ENCODE measurements at regions not wholly inside any gene's neighbourhood (a gene's known extent, or its start where the extent isn't known, plus 50 kb on each side); places are given as distances from the start of the nearest gene placed in this dataset.

- TF ChIP-seq CTCF (IDR thresholded peaks at IDR 0.05; ENCODE audit: partially characterized antibody, unreplicated experiment), result no peak
- H3K9me3 Mint-ChIP-seq (ENCODE audit: unreplicated experiment), result no peaks in the 10 kb centered on the region
- H3K4me1 Mint-ChIP-seq (ENCODE audit: low read depth, unreplicated experiment), result peaks cover 2% of the 10 kb centered on the region
- DNase-seq, result no peak
- H3K4me3 Mint-ChIP-seq (ENCODE audit: unreplicated experiment), result no peak overlapping the region
- H3K27me3 Mint-ChIP-seq (ENCODE audit: unreplicated experiment), result no peaks in the 10 kb centered on the region
- H3K27ac Mint-ChIP-seq (ENCODE audit: unreplicated experiment), result no peak overlapping the region
- no peaks in the 10 kb centered on the region for H3K36me3 Mint-ChIP-seq (ENCODE audit: unreplicated experiment)
These were observed 55.6 kb downstream of the ZNF281 start for GRCh38 chr1:200354243-200354642.

GRCh38 chr1:200353232-200353631, 56.6 kb downstream of the ZNF281 start:
- Mint-ChIP-seq H3K9me3 (ENCODE audit: unreplicated experiment) (no peaks in the 10 kb centered on the region), H3K4me1 (ENCODE audit: low read depth, unreplicated experiment) (peaks cover 2% of the 10 kb centered on the region), H3K27ac (ENCODE audit: unreplicated experiment) (no peak overlapping the region), H3K4me3 (ENCODE audit: unreplicated experiment) (no peak overlapping the region), H3K36me3 (ENCODE audit: unreplicated experiment) (no peaks in the 10 kb centered on the region), H3K27me3 (ENCODE audit: unreplicated experiment) (peaks cover 2% of the 10 kb centered on the region)
- no peak for TF ChIP-seq CTCF (IDR thresholded peaks at IDR 0.05; ENCODE audit: partially characterized antibody, unreplicated experiment)
- no peak for DNase-seq

- DNase-seq, result no peak
- no peak for TF ChIP-seq CTCF (IDR thresholded peaks at IDR 0.05; ENCODE audit: partially characterized antibody, unreplicated experiment)
- no peaks in the 10 kb centered on the region for H3K36me3 Mint-ChIP-seq (ENCODE audit: unreplicated experiment)
- peaks cover 2% of the 10 kb centered on the region for H3K27me3 Mint-ChIP-seq (ENCODE audit: unreplicated experiment)
- no peak overlapping the region for H3K4me3 Mint-ChIP-seq (ENCODE audit: unreplicated experiment)
- no peaks in the 10 kb centered on the region for H3K9me3 Mint-ChIP-seq (ENCODE audit: unreplicated experiment)
- peaks cover 2% of the 10 kb centered on the region for H3K4me1 Mint-ChIP-seq (ENCODE audit: low read depth, unreplicated experiment)
- no peak overlapping the region for H3K27ac Mint-ChIP-seq (ENCODE audit: unreplicated experiment)
These were observed 57.8 kb downstream of the ZNF281 start for GRCh38 chr1:200351826-200352549.

- Mint-ChIP-seq H3K4me1 (ENCODE audit: low read depth, unreplicated experiment) (peaks cover 2% of the 10 kb centered on the region), H3K9me3 (ENCODE audit: unreplicated experiment) (no peaks in the 10 kb centered on the region), H3K27me3 (ENCODE audit: unreplicated experiment) (peaks cover 2% of the 10 kb centered on the region), H3K4me3 (ENCODE audit: unreplicated experiment) (no peak overlapping the region), H3K27ac (ENCODE audit: unreplicated experiment) (no peak overlapping the region), H3K36me3 (ENCODE audit: unreplicated experiment) (no peaks in the 10 kb centered on the region)
- no peak for DNase-seq
- TF ChIP-seq CTCF (IDR thresholded peaks at IDR 0.05; ENCODE audit: partially characterized antibody, unreplicated experiment), result no peak
These were observed 58.4 kb downstream of the ZNF281 start for GRCh38 chr1:200351425-200351824.

GRCh38 chr1:200346700-200347099, 63.1 kb downstream of the ZNF281 start:
- no peak for DNase-seq
- no peaks in the 10 kb centered on the region for H3K4me1 Mint-ChIP-seq (ENCODE audit: low read depth, unreplicated experiment)
- no peaks in the 10 kb centered on the region for H3K9me3 Mint-ChIP-seq (ENCODE audit: unreplicated experiment)
- peaks cover 2% of the 10 kb centered on the region for H3K27me3 Mint-ChIP-seq (ENCODE audit: unreplicated experiment)
- H3K4me3 Mint-ChIP-seq (ENCODE audit: unreplicated experiment), result no peak overlapping the region
- H3K27ac Mint-ChIP-seq (ENCODE audit: unreplicated experiment), result no peak overlapping the region
- no peak for TF ChIP-seq CTCF (IDR thresholded peaks at IDR 0.05; ENCODE audit: partially characterized antibody, unreplicated experiment)
- H3K36me3 Mint-ChIP-seq (ENCODE audit: unreplicated experiment), result no peaks in the 10 kb centered on the region
